ENCODE measurements at regions not wholly inside any gene's neighbourhood (a gene's known extent, or its start where the extent isn't known, plus 50 kb on each side); places are given as distances from the start of the nearest gene placed in this dataset.

- DNase-seq (ENCODE audit: low spot score), result no peak
These were observed 133.3 kb downstream of the MGAT5B start for GRCh38 chr17:77001487-77001886.

GRCh38 chr17:77002103-77003045, 134.2 kb downstream of the MGAT5B start:
- peak; percentile 53 for DNase-seq (ENCODE audit: low spot score)

GRCh38 chr17:77003699-77004098, 135.5 kb downstream of the MGAT5B start:
- DNase-seq (ENCODE audit: low spot score), result no peak

- DNase-seq (ENCODE audit: low spot score), result no peak
These were observed 133.7 kb upstream of the SEC14L1 start for GRCh38 chr17:77006971-77007649.

GRCh38 chr17:77009877-77010276, 130.9 kb upstream of the SEC14L1 start:
- no peak for DNase-seq (ENCODE audit: low spot score)

- no peak for DNase-seq (ENCODE audit: low spot score)
These were observed 130.1 kb upstream of the SEC14L1 start for GRCh38 chr17:77010667-77011066.

GRCh38 chr17:77011173-77012011, 129.4 kb upstream of the SEC14L1 start:
- no peak for DNase-seq (ENCODE audit: low spot score)

GRCh38 chr17:77018504-77018903, 122.3 kb upstream of the SEC14L1 start:
- no peak for DNase-seq (ENCODE audit: low spot score)

- peak; percentile 35 for DNase-seq (ENCODE audit: low spot score)
These were observed 120.8 kb upstream of the SEC14L1 start for GRCh38 chr17:77019893-77020379.

GRCh38 chr17:77020973-77021372, 119.8 kb upstream of the SEC14L1 start:
- no peak for DNase-seq (ENCODE audit: low spot score)

GRCh38 chr17:77022766-77023165, 118.0 kb upstream of the SEC14L1 start:
- DNase-seq (ENCODE audit: low spot score), result no peak

GRCh38 chr17:77025781-77026180, 115.0 kb upstream of the SEC14L1 start:
- no peak for DNase-seq (ENCODE audit: low spot score)

- DNase-seq (ENCODE audit: low spot score), result no peak
These were observed 113.4 kb upstream of the SEC14L1 start for GRCh38 chr17:77027271-77027889.

- no peak for DNase-seq (ENCODE audit: low spot score)
These were observed 111.9 kb upstream of the SEC14L1 start for GRCh38 chr17:77028900-77029299.

- DNase-seq (ENCODE audit: low spot score), result no peak
These were observed 107.8 kb upstream of the SEC14L1 start for GRCh38 chr17:77032929-77033328.

GRCh38 chr17:77033892-77034404, 106.8 kb upstream of the SEC14L1 start:
- no peak for DNase-seq (ENCODE audit: low spot score)

- no peak for DNase-seq (ENCODE audit: low spot score)
These were observed 105.9 kb upstream of the SEC14L1 start for GRCh38 chr17:77034677-77035424.

- DNase-seq (ENCODE audit: low spot score), result no peak
These were observed 105.2 kb upstream of the SEC14L1 start for GRCh38 chr17:77035526-77035925.

GRCh38 chr17:77036136-77036840, 104.5 kb upstream of the SEC14L1 start:
- no peak for DNase-seq (ENCODE audit: low spot score)

- DNase-seq (ENCODE audit: low spot score), result no peak
These were observed 103.9 kb upstream of the SEC14L1 start for GRCh38 chr17:77036841-77037381.

Measured in iPS-NIHi11 (cell line).